VCaP (cell line): ENCODE measurements at regions not wholly inside any gene's neighbourhood (a gene's known extent, or its start where the extent isn't known, plus 50 kb on each side); places are given as distances from the start of the nearest gene placed in this dataset.

Experiments used
- H3K27ac ChIP-seq: fragments of 450-650 bp; 2 replicates; pipeline ENCODE4 v1.5.1; 2017
- CTCF ChIP-seq: fragments of 450-650 bp; conservative IDR thresholded peaks from 2 replicates; pipeline ENCODE4 v1.5.1; 2017; ENCODE audit warnings: mild to moderate bottlenecking, moderate library complexity

GRCh38 chr4:116346750-116347149 lies 738.6 kb downstream of the TRAM1L1 start:
- H3K27ac ChIP-seq: peak overlapping the region; percentile 73
- no peak for TF ChIP-seq CTCF

DNA sequence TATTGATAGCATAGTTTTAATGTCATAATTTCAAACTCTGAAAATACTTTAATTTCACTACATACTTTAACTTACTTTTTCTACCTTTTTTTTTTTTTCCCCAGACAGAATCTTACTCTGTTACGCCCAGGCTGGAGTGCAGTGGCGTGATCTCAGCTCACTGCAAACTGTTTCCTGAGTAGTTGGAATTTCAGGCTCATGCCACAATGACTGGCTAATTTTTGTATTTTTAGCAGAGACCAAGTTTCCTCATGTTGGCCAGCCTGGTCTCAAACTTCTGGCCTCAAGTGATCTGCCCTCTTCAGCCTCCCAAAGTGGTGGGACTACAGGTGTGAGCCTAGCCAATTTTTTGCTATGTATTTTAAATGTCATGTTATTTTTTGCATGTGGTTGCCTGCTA lies 741.6 kb downstream of the TRAM1L1 start:
- H3K27ac ChIP-seq: no peak overlapping the region
- TF ChIP-seq CTCF: no peak

- no peak for TF ChIP-seq CTCF
- peak overlapping the region; percentile 28; the same call in 1 of the 2 replicates for H3K27ac ChIP-seq
Observed at GRCh38 chr4:116342143-116342542, 743.2 kb downstream of the TRAM1L1 start.

GRCh38 chr4:116332508-116332907 lies 752.9 kb downstream of the TRAM1L1 start:
- no peak for TF ChIP-seq CTCF
- H3K27ac ChIP-seq: no peak overlapping the region

GRCh38 chr4:116328261-116328860 lies 757.0 kb downstream of the TRAM1L1 start:
- H3K27ac ChIP-seq: no peak overlapping the region
- no peak for TF ChIP-seq CTCF

DNA sequence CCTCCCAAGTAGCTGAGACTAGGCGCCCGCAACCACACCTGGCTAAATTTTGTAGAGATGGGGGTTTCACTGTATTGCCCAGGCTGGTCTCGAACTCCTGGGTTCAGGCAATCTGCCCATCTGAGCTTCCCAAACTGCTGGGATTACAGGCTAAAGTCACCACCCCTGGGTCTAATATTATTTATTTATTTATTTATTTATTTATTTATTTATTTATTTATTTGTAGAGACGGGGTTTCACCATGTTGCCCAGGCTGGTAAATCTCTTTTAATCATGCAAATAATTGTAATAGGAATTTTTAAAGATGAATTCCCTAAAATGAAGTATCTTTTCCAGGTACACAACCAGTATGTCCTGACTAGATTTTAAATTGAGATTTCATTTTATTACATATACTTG lies 761.8 kb downstream of the TRAM1L1 start:
- no peak overlapping the region for H3K27ac ChIP-seq
- TF ChIP-seq CTCF: no peak

- H3K27ac ChIP-seq: no peak overlapping the region
- TF ChIP-seq CTCF: no peak
Observed at GRCh38 chr4:116321471-116321870, 763.9 kb downstream of the TRAM1L1 start.
